Astrocyte of the spinal cord (primary cell): ENCODE measurements at regions not wholly inside any gene's neighbourhood (a gene's known extent, or its start where the extent isn't known, plus 50 kb on each side); places are given as distances from the start of the nearest gene placed in this dataset.

Experiments
- DNase-seq: peaks from one replicate; pipeline ENCODE4 v3.0.0; 2011; ENCODE audit warnings: low read depth, low spot score
- H3K4me3 ChIP-seq: 2 replicates; pipeline ENCODE4 v1.5.1; 2011; ENCODE audit warnings: low read depth, mild to moderate bottlenecking, low read length, moderate library complexity
- in situ Hi-C: cut with HindIII; loops from 2 replicates; pipeline ENCODE4 v1.10.0; 2017; ENCODE audit warnings: low sequenced_read_pairs
- TF ChIP-seq, protein P1 (sequence below): IDR thresholded peaks from 2 replicates; pipeline ENCODE4 v1.5.1; 2012; ENCODE audit warnings: low read depth, mild to moderate bottlenecking, low read length, inconsistent platforms

DNA sequence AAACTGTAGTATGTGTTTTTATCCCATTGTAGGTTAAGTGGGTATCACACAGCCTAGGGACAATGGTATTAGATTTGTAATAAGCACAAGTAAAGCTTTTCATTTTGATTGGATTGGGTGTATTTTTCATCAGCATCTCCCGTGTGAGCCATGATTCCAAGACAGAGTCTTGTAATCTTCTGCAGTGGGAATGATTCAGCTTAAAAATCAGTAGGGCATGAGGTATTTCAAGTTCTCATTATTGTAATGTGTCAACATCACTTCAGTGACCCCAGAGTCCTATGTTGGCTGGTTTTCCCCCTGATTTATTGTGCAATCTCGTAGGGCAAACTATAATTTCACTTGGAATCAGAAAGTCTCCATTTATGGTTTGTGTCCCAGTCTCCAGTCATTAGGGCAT, 833.2 kb upstream of the RBFOX1 start:
- H3K4me3 ChIP-seq, result no peak overlapping the region
- TF ChIP-seq, protein P1, sequence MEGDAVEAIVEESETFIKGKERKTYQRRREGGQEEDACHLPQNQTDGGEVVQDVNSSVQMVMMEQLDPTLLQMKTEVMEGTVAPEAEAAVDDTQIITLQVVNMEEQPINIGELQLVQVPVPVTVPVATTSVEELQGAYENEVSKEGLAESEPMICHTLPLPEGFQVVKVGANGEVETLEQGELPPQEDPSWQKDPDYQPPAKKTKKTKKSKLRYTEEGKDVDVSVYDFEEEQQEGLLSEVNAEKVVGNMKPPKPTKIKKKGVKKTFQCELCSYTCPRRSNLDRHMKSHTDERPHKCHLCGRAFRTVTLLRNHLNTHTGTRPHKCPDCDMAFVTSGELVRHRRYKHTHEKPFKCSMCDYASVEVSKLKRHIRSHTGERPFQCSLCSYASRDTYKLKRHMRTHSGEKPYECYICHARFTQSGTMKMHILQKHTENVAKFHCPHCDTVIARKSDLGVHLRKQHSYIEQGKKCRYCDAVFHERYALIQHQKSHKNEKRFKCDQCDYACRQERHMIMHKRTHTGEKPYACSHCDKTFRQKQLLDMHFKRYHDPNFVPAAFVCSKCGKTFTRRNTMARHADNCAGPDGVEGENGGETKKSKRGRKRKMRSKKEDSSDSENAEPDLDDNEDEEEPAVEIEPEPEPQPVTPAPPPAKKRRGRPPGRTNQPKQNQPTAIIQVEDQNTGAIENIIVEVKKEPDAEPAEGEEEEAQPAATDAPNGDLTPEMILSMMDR, result no peak
- DNase-seq, result no peak
- in situ Hi-C loops, result no loop called here

DNA sequence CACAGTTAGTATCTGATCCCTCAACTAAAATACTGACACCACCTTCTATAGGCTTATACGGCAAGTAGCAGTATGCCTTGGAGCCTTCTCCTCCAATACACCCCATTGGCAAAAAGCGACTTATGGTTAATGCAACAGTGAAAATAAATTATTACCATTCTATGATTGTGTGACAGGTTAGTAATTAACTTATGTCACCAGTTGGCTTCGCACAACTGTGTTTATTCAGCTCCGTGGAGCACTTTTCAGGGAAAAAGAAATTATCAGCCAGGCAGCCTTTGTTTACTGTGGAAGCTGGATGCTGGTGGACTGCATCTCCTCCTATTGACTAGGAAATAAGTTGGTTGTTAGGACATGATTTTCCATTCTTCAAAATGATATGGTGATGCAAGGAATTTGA, 833.8 kb upstream of the RBFOX1 start:
- in situ Hi-C loops, result no loop called here
- DNase-seq, result no peak
- TF ChIP-seq, protein P1, result no peak
- no peak overlapping the region for H3K4me3 ChIP-seq

DNA sequence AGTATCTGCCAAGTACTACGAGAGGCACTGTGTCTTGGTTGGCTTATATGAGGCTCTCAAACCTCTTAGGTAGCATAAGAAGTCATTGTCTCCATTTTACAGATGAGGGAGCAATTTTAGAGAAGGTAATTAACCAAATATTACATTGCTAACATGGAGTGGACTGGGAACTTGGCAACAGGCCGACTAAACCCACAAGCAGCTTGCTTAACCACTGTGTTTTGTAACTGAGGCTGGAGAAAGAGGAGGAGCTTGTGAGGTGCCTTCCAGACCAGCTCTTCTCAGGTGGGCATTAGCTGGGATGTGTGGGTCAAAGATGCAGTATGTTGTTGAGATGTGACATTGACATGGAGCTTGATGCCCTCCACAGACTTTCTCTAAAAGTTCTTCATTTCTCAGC, 835.6 kb upstream of the RBFOX1 start:
- in situ Hi-C loops, result no loop called here

DNA sequence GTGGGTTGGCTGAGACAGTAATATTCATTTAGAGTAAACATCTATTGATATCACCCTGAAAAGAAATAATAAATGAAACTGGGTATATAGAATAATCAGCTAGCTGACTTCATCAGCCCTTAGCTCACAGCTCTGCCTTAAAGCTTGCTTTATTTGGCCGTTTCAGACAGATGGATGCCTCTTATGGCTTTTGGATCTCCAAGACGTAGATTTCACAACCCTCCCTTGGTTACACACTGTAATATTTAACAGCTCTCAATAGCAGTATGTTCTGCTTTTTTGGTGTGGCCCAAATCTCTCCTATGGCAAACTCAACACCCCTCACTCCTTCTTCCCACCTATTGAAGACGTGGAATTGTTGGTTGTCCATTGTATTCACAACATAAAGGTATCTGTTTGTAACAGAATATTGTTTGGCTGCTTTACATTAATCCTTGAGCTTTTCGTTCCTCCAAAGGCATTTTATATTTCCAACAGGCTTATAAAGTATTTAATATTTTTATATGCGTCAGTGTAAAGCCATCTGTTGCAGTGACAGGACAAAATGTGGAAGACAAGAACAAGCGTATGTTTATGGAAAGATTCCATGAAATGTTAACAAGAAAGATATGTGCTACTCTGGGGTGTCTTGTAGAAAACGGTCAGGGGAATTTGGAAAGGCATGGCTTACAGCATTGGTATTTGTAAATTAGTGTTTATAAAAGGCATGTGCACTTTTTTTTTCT, 837.0 kb upstream of the RBFOX1 start:
- DNase-seq, result no peak
- TF ChIP-seq, protein P1, result no peak
- H3K4me3 ChIP-seq, result no peak overlapping the region
- in situ Hi-C loops, result no loop called here

More for the DNA sequence above, 835.6 kb upstream of the RBFOX1 start:
- no peak for DNase-seq
- TF ChIP-seq, protein P1, result no peak
- H3K4me3 ChIP-seq, result no peak overlapping the region

DNA sequence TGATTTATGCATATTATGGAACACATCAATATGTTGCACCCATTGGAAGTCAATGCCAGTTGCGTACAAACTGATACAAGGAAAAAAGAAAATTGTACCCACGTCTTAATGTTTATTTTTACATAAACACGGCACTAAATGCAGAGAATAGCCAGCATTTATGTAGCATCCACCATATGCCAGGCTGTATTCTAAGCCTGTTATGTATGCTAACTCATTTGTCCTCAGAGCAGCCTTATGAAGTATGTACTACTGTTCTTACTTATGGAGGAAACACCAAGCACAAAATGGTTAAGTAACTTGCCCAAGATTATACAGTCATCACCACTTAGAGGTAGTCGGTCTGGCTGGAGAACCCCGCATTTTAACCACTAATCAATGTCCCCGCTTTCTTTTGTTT, 837.9 kb upstream of the RBFOX1 start:
- H3K4me3 ChIP-seq, result no peak overlapping the region
- in situ Hi-C loops, result no loop called here
- DNase-seq, result no peak
- TF ChIP-seq, protein P1, result no peak

DNA sequence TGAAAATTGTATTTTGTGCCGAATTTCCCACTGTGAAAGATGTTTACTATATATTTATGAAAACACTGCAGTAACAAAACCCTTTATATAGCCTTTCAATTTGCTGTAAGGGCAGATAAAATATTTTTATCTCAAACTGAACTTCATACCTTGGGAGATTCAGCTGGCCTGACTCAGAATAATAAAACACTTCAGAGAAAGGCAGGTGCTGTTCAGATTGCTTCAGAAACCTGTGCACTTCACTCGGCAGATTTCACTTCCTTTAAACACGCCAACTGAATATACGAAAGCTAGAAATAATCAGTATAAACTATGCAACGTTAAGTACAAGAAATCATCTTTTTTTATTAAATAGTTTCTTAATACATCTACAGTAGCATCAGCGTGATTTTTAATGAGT, 839.1 kb upstream of the RBFOX1 start:
- TF ChIP-seq, protein P1, result no peak
- in situ Hi-C loops, result no loop called here

More for the DNA sequence above, 839.1 kb upstream of the RBFOX1 start:
- no peak overlapping the region for H3K4me3 ChIP-seq
- DNase-seq, result no peak
